H1 (cell line): ENCODE measurements at regions not wholly inside any gene's neighbourhood (a gene's known extent, or its start where the extent isn't known, plus 50 kb on each side); places are given as distances from the start of the nearest gene placed in this dataset.
A peak's percentile ranks its signal among the peaks of the same experiment; 100 is the strongest.

Experiments
- CTCF ChIP-seq, 3 experiments: IDR thresholded peaks; 1 replicate in 2 of 3; 2 replicates in 1 of 3; pipeline versions ENCODE4 v1.5.1 to v1.6.1; 2011; ENCODE audit warnings: low read length in 3 of 3, mild to moderate bottlenecking in 3 of 3, inconsistent platforms in 2 of 3, low read depth in 1 of 3, moderate library complexity in 1 of 3; ENCODE audit not compliant: insufficient read depth in 1 of 3; ENCODE audit errors: control extremely low read depth in 1 of 3

GRCh38 chr5:118628660-118629354 lies 359.5 kb downstream of the DTWD2 start (continued):
- peak in 2 of 3 experiments; percentile 14 to 22; a peak in 2 of 4 replicates for TF ChIP-seq CTCF (IDR thresholded peaks at IDR 0.05; ENCODE audit: control extremely low read depth in 1 of 3, insufficient read depth in 1 of 3, low read depth in 1 of 3, low read length in 3 of 3)
